Trophoblast cell (in vitro differentiated cells and primary cell): ENCODE measurements at regions not wholly inside any gene's neighbourhood (a gene's known extent, or its start where the extent isn't known, plus 50 kb on each side); places are given as distances from the start of the nearest gene placed in this dataset.

ENCODE experiments used
- DNase-seq, 2 donors: peaks; one replicate each; pipeline ENCODE4 v3.0.0-alpha.2; 2016
- H2AFZ ChIP-seq: 2 replicates; pipeline ENCODE4 v1.6.1; 2013; ENCODE audit warnings: low read length, moderate library complexity, mild to moderate bottlenecking; ENCODE audit not compliant: insufficient read depth, poor library complexity
- H2AK5ac ChIP-seq: 2 replicates; pipeline ENCODE4 v1.6.1; 2013; ENCODE audit warnings: mild to moderate bottlenecking, low read length
- H2BK120ac ChIP-seq: 2 replicates; pipeline ENCODE4 v1.6.1; 2013; ENCODE audit warnings: low read length, mild to moderate bottlenecking, moderate library complexity; ENCODE audit not compliant: insufficient read depth, poor library complexity
- H2BK12ac ChIP-seq: 2 replicates; pipeline ENCODE4 v1.6.1; 2013; ENCODE audit warnings: mild to moderate bottlenecking, low read length, moderate library complexity
- H2BK5ac ChIP-seq: 2 replicates; pipeline ENCODE4 v1.6.1; 2013; ENCODE audit warnings: low read length, low read depth, moderate library complexity, mild to moderate bottlenecking; ENCODE audit not compliant: poor library complexity
- H3K14ac ChIP-seq: 2 replicates; pipeline ENCODE4 v1.6.1; 2013; ENCODE audit warnings: mild to moderate bottlenecking, low read length
- H3K18ac ChIP-seq: 2 replicates; pipeline ENCODE4 v1.6.1; 2013; ENCODE audit warnings: mild to moderate bottlenecking, low read length
- H3K23ac ChIP-seq: 2 replicates; pipeline ENCODE4 v1.6.1; 2013; ENCODE audit warnings: low read length
- H3K27ac ChIP-seq: 2 replicates; pipeline ENCODE4 v1.5.1; 2013; ENCODE audit warnings: low read depth, mild to moderate bottlenecking, inconsistent platforms, low read length, moderate library complexity
- H3K27me3 ChIP-seq: 2 replicates; pipeline ENCODE4 v1.6.1; 2013; ENCODE audit warnings: inconsistent platforms, mild to moderate bottlenecking, low read length, moderate library complexity; ENCODE audit not compliant: insufficient read depth
- H3K36me3 ChIP-seq, 2 experiments: 1 replicate in 1 of 2; 2 replicates in 1 of 2; pipeline ENCODE4 v1.6.1; 2013; ENCODE audit warnings: low read length in 2 of 2, mild to moderate bottlenecking in 2 of 2, moderate library complexity in 1 of 2; ENCODE audit not compliant: insufficient read depth in 2 of 2, control insufficient read depth in 1 of 2
- H3K4ac ChIP-seq: 2 replicates; pipeline ENCODE4 v1.6.1; 2013; ENCODE audit warnings: low read depth, mild to moderate bottlenecking, low read length, moderate library complexity
- H3K4me1 ChIP-seq, 2 experiments: 1 replicate in 1 of 2; 2 replicates in 1 of 2; pipeline ENCODE4 v1.6.1; 2013; ENCODE audit warnings: low read length in 2 of 2, mild to moderate bottlenecking in 2 of 2, moderate library complexity in 1 of 2; ENCODE audit not compliant: insufficient read depth in 2 of 2, control insufficient read depth in 1 of 2
- H3K4me2 ChIP-seq: 2 replicates; pipeline ENCODE4 v1.6.1; 2013; ENCODE audit warnings: inconsistent platforms, mild to moderate bottlenecking, low read length, moderate library complexity
- H3K4me3 ChIP-seq: 2 replicates; pipeline ENCODE4 v1.5.1; 2013; ENCODE audit warnings: mild to moderate bottlenecking, low read depth, low read length, inconsistent platforms
- H3K79me1 ChIP-seq: one replicate; pipeline ENCODE4 v1.6.1; 2013; ENCODE audit warnings: low read length
- H3K79me2 ChIP-seq: 2 replicates; pipeline ENCODE4 v1.6.1; 2013; ENCODE audit warnings: low read length, mild to moderate bottlenecking; ENCODE audit not compliant: control insufficient read depth, insufficient read depth, poor library complexity
- H3K9ac ChIP-seq: 2 replicates; pipeline ENCODE4 v1.6.1; 2013; ENCODE audit warnings: mild to moderate bottlenecking, low read length
- H3K9me3 ChIP-seq: 2 replicates; pipeline ENCODE4 v1.6.1; 2013; ENCODE audit warnings: low read depth, mild to moderate bottlenecking, control low read depth, inconsistent platforms, low read length; ENCODE audit not compliant: insufficient read depth
- H4K12ac ChIP-seq: 2 replicates; pipeline ENCODE4 v1.6.1; 2013; ENCODE audit warnings: low read depth, mild to moderate bottlenecking, low read length, moderate library complexity
- H4K8ac ChIP-seq: 2 replicates; pipeline ENCODE4 v1.6.1; 2013; ENCODE audit warnings: low read depth, mild to moderate bottlenecking, low read length, moderate library complexity
- H4K91ac ChIP-seq: one replicate; pipeline ENCODE4 v1.6.1; 2013; ENCODE audit warnings: low read depth, mild to moderate bottlenecking, low read length, moderate library complexity
- WGBS: extraction: QIAGEN DNeasy Blood & Tissue Kit; methylation state at CpG from one replicate; pipeline ENCODE4 v1.1.7; 2013; ENCODE audit warnings: missing lambda C conversion rate; ENCODE audit not compliant: insufficient read length, insufficient coverage; ENCODE audit errors: extremely low coverage; 5-methylcytosine and 5-hydroxymethylcytosine counted together

DNA sequence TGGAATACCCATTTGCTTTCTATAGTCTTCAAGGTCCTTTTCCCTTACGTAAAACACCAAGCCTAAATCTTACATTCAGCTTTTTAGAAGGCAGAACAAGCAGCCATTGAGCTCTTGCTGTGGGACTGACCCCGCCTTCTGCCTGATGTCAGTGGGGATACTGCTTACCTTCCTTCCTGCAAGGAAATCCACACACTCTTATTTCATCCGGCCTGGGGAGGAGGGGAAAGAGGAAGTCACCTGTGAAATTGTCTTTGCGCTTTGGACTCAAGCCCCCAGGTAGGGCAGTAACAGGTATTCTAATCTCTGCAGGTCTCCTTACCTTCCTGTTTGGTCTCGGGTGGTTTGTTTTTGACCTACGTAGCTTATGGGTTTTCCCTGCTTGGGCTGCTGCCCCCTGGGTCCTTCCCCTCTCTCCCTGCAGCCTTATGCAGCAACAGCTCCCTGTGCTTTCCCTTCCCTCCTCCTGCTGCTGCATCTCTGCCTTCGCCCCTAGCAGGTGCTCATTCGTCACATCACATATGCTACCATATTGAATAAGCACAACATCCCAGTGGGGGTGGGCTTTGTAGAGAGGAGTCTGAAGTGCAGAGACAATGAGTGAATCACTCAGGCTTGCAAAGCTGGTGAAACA lies 402.5 kb upstream of the TRIB2 start:
- Histone ChIP-seq H2BK12ac (no peak overlapping the region), H3K4ac (no peak overlapping the region), H2BK120ac (no peak overlapping the region), H3K9me3 (no peaks in the 10 kb centered on the region), H3K4me3 (no peak overlapping the region), H3K23ac (no peak overlapping the region), H3K14ac (no peak overlapping the region), H3K4me2 (no peak overlapping the region), H3K36me3 (no peaks in the 10 kb centered on the region), H2BK5ac (no peak overlapping the region), H4K91ac (no peak overlapping the region), H3K18ac (no peak overlapping the region), H3K27ac (no peak overlapping the region), H3K79me1 (no peaks in the 10 kb centered on the region), H3K27me3 (no peaks in the 10 kb centered on the region), H3K9ac (no peak overlapping the region), H2AK5ac (no peak overlapping the region), H4K8ac (no peak overlapping the region), H4K12ac (no peak overlapping the region), H3K79me2 (no peaks in the 10 kb centered on the region), H3K4me1 (peaks cover 4 to 5% of the 10 kb centered on the region in 2 experiments), H2AFZ (no peak overlapping the region)
- WGBS = no CpG with 5 or more reads among the region's 8 CpGs
- DNase-seq = no peak

DNA sequence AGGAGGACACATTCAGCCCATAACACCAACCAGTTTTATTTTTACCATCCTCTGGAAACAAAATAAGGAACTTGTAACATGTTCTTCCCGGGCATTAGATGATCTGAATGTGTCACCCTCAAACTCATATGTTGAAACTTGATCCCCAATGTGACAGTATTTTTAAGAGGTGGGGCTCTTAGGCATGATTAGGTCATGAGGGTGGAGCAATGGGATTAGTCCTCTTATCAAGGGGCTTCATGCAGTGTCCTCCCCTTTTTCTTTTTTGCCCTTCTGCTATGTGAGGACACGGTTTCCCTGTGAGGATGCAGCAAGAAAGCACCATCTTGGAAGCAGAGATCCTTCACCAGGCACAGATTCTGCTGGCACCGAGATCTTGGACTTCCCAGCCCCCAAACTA lies 401.5 kb upstream of the TRIB2 start:
- Histone ChIP-seq H3K4ac (no peak overlapping the region), H3K9ac (no peak overlapping the region), H2AFZ (no peak overlapping the region), H3K4me1 (peaks cover 4 to 5% of the 10 kb centered on the region in 2 experiments), H2BK5ac (no peak overlapping the region), H3K4me2 (no peak overlapping the region), H4K91ac (no peak overlapping the region), H3K79me2 (no peaks in the 10 kb centered on the region), H4K12ac (no peak overlapping the region), H3K79me1 (no peaks in the 10 kb centered on the region), H3K27me3 (no peaks in the 10 kb centered on the region), H3K23ac (no peak overlapping the region), H2BK120ac (no peak overlapping the region), H3K18ac (no peak overlapping the region), H3K36me3 (no peaks in the 10 kb centered on the region), H3K14ac (no peak overlapping the region), H4K8ac (no peak overlapping the region), H2BK12ac (no peak overlapping the region), H3K4me3 (no peak overlapping the region), H3K9me3 (no peaks in the 10 kb centered on the region), H3K27ac (no peak overlapping the region), H2AK5ac (no peak overlapping the region)
- DNase-seq = no peak
- WGBS = no CpG with 5 or more reads among the region's 3 CpGs

- Histone ChIP-seq H2AK5ac (no peak overlapping the region), H3K9me3 (no peaks in the 10 kb centered on the region), H3K9ac (no peak overlapping the region), H3K4me2 (no peak overlapping the region), H3K4ac (no peak overlapping the region), H4K12ac (no peak overlapping the region), H3K27ac (no peak overlapping the region), H3K4me1 (peaks cover 4 to 5% of the 10 kb centered on the region in 2 experiments), H3K4me3 (no peak overlapping the region), H4K8ac (no peak overlapping the region), H3K79me1 (no peaks in the 10 kb centered on the region), H3K36me3 (no peaks in the 10 kb centered on the region), H2BK120ac (no peak overlapping the region), H3K23ac (no peak overlapping the region), H2AFZ (no peak overlapping the region), H3K18ac (no peak overlapping the region), H3K79me2 (no peaks in the 10 kb centered on the region), H4K91ac (no peak overlapping the region), H3K27me3 (no peaks in the 10 kb centered on the region), H2BK12ac (no peak overlapping the region), H2BK5ac (no peak overlapping the region), H3K14ac (no peak overlapping the region)
- DNase-seq = no peak
- no CpG with 5 or more reads among the region's 3 CpGs for WGBS
Observed at GRCh38 chr2:12316476-12316875, 400.3 kb upstream of the TRIB2 start.

DNA sequence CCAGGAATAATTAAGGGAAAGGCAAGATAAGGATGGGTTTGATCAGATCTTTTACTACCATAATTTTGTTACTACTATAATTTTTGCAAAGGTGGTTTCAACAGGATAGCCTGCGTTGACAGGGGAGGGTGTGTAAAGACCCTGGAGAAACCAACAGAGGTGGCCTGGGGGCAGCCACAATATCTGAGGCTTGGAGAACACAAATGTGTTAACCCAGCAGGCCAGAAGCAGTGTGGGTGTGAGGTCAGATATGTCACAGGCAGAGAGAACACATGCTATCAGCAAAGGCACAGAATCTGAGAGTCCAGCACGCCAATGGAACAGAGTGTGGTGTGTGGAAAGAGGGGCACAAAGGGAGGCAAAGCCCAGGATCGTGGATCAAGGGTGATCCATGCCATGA lies 399.4 kb upstream of the TRIB2 start:
- Histone ChIP-seq H3K9me3 (no peaks in the 10 kb centered on the region), H2AFZ (no peak overlapping the region), H3K14ac (no peak overlapping the region), H3K79me2 (no peaks in the 10 kb centered on the region), H3K27ac (no peak overlapping the region), H2AK5ac (peak overlapping the region; percentile 11), H4K91ac (no peak overlapping the region), H3K4me3 (no peak overlapping the region), H3K27me3 (no peaks in the 10 kb centered on the region), H2BK120ac (no peak overlapping the region), H3K4ac (no peak overlapping the region), H2BK12ac (no peak overlapping the region), H3K9ac (no peak overlapping the region), H3K36me3 (no peaks in the 10 kb centered on the region), H3K79me1 (no peaks in the 10 kb centered on the region), H3K23ac (no peak overlapping the region), H4K12ac (no peak overlapping the region), H3K18ac (no peak overlapping the region), H2BK5ac (no peak overlapping the region), H4K8ac (no peak overlapping the region), H3K4me2 (no peak overlapping the region), H3K4me1 (peaks cover 4 to 5% of the 10 kb centered on the region in 2 experiments)
- DNase-seq = no peak
- WGBS = no CpG with 5 or more reads among the region's 3 CpGs
